GM23338 (cell line): ENCODE measurements at regions not wholly inside any gene's neighbourhood (a gene's known extent, or its start where the extent isn't known, plus 50 kb on each side); places are given as distances from the start of the nearest gene placed in this dataset.

Source experiments
- CREB1 ChIP-seq: fragments of 250-450 bp; sonication (Bioruptor Pico); IDR thresholded peaks from 2 replicates; pipeline ENCODE4 v1.5.0; 2020; ENCODE audit warnings: low read depth, mild to moderate bottlenecking, moderate library complexity
- EZH2 ChIP-seq: fragments of 200-600 bp; sonication (generic); IDR thresholded peaks from one replicate; pipeline ENCODE4 v1.8.0; 2017; ENCODE audit warnings: antibody characterized with exemption, mild to moderate bottlenecking, low read depth; ENCODE audit not compliant: unreplicated experiment
- EZH2phosphoT487 ChIP-seq: fragments of 200-600 bp; sonication (generic); IDR thresholded peaks from one replicate; pipeline ENCODE4 v1.8.1; 2018; ENCODE audit warnings: antibody characterized with exemption; ENCODE audit not compliant: unreplicated experiment
- JUNB ChIP-seq: IDR thresholded peaks from one replicate; pipeline ENCODE4 v1.6.1; 2016; ENCODE audit warnings: antibody characterized with exemption; ENCODE audit not compliant: unreplicated experiment
- NANOG ChIP-seq: IDR thresholded peaks from 2 replicates; pipeline ENCODE4 v1.6.1; 2016; ENCODE audit warnings: antibody characterized with exemption, borderline replicate concordance
- POLR2AphosphoS5 ChIP-seq: IDR thresholded peaks from 2 replicates; pipeline ENCODE4 v1.6.1; 2016; ENCODE audit warnings: antibody characterized with exemption, low read depth
- STAT1 ChIP-seq: IDR thresholded peaks from one replicate; pipeline ENCODE4 v1.6.1; 2016; ENCODE audit warnings: antibody characterized with exemption; ENCODE audit not compliant: unreplicated experiment
- TF ChIP-seq, protein P1 (sequence below), 2 experiments: fragments of 200-600 bp in 1 of 2; sonication (generic) in 1 of 2; conservative IDR thresholded peaks; 2 replicates each; pipeline versions ENCODE4 v1.5.1 to v1.6.1; 2016 to 2017; ENCODE audit warnings: antibody characterized with exemption in 2 of 2, low read depth in 2 of 2, mild to moderate bottlenecking in 2 of 2, moderate library complexity in 1 of 2
- TF ChIP-seq, protein P2 (sequence below): IDR thresholded peaks from one replicate; pipeline ENCODE4 v1.6.1; 2018; ENCODE audit warnings: antibody characterized with exemption; ENCODE audit not compliant: unreplicated experiment
- TF ChIP-seq, protein P3 (sequence below): IDR thresholded peaks from 2 replicates; pipeline ENCODE4 v1.6.1; 2016; ENCODE audit warnings: antibody characterized with exemption

DNA sequence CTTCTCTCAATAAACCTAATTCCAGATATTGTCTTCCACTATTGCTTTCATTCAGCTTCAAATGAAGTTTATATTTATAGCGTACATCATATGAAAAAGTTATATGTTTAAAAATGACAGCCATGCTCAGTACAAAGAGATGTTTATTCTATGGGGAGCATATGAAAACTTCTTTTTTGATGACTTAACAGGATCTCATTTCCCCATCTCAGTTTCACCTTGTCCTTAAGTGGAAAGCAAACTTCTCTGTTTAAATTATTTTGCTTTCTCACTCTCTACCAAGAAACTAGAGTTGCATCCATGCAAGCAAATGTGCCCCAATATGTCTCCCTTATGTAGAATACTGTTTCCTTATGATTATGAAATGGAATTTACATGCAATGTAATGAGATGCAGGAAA lies 799.5 kb upstream of the RGS18 start:
- TF ChIP-seq, protein P1, sequence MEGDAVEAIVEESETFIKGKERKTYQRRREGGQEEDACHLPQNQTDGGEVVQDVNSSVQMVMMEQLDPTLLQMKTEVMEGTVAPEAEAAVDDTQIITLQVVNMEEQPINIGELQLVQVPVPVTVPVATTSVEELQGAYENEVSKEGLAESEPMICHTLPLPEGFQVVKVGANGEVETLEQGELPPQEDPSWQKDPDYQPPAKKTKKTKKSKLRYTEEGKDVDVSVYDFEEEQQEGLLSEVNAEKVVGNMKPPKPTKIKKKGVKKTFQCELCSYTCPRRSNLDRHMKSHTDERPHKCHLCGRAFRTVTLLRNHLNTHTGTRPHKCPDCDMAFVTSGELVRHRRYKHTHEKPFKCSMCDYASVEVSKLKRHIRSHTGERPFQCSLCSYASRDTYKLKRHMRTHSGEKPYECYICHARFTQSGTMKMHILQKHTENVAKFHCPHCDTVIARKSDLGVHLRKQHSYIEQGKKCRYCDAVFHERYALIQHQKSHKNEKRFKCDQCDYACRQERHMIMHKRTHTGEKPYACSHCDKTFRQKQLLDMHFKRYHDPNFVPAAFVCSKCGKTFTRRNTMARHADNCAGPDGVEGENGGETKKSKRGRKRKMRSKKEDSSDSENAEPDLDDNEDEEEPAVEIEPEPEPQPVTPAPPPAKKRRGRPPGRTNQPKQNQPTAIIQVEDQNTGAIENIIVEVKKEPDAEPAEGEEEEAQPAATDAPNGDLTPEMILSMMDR (conservative IDR thresholded peaks at IDR 0.05; ENCODE audit: low read depth in 2 of 2), result no peak
- TF ChIP-seq, protein P2, sequence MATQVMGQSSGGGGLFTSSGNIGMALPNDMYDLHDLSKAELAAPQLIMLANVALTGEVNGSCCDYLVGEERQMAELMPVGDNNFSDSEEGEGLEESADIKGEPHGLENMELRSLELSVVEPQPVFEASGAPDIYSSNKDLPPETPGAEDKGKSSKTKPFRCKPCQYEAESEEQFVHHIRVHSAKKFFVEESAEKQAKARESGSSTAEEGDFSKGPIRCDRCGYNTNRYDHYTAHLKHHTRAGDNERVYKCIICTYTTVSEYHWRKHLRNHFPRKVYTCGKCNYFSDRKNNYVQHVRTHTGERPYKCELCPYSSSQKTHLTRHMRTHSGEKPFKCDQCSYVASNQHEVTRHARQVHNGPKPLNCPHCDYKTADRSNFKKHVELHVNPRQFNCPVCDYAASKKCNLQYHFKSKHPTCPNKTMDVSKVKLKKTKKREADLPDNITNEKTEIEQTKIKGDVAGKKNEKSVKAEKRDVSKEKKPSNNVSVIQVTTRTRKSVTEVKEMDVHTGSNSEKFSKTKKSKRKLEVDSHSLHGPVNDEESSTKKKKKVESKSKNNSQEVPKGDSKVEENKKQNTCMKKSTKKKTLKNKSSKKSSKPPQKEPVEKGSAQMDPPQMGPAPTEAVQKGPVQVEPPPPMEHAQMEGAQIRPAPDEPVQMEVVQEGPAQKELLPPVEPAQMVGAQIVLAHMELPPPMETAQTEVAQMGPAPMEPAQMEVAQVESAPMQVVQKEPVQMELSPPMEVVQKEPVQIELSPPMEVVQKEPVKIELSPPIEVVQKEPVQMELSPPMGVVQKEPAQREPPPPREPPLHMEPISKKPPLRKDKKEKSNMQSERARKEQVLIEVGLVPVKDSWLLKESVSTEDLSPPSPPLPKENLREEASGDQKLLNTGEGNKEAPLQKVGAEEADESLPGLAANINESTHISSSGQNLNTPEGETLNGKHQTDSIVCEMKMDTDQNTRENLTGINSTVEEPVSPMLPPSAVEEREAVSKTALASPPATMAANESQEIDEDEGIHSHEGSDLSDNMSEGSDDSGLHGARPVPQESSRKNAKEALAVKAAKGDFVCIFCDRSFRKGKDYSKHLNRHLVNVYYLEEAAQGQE, result no peak
- TF ChIP-seq POLR2AphosphoS5, result no peak
- TF ChIP-seq EZH2, result no peak
- no peak for TF ChIP-seq JUNB
- no peak for TF ChIP-seq EZH2phosphoT487
- TF ChIP-seq CREB1 (CRISPR knock-in tag), result no peak
- TF ChIP-seq NANOG, result no peak
- TF ChIP-seq STAT1, result no peak
- TF ChIP-seq, protein P3, sequence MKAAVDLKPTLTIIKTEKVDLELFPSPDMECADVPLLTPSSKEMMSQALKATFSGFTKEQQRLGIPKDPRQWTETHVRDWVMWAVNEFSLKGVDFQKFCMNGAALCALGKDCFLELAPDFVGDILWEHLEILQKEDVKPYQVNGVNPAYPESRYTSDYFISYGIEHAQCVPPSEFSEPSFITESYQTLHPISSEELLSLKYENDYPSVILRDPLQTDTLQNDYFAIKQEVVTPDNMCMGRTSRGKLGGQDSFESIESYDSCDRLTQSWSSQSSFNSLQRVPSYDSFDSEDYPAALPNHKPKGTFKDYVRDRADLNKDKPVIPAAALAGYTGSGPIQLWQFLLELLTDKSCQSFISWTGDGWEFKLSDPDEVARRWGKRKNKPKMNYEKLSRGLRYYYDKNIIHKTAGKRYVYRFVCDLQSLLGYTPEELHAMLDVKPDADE, result no peak
